ENCODE measurements at regions not wholly inside any gene's neighbourhood (a gene's known extent, or its start where the extent isn't known, plus 50 kb on each side); places are given as distances from the start of the nearest gene placed in this dataset.

DNA sequence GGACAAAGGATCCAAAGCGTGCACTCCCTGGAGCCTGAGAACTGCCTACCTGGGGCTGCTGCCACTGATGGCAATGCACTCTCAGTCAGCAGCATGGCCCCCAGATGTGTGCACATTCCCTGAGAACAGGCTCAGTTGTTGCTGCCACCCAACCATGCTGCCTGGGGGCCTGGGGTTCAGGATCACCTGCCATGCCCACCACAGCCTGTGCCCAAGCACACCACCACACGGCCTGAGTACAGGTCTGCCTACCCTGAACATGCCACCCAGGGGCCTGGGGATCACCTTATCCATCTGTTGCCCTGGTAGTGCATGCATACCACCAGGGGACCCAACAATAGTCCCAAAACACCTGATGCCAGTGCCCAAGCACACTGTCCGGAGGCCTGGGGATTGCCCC, 1174.5 kb downstream of the SORCS1 start:
- FAIRE-seq = no peak
- 10% methylated on average over 2 of the region's 3 CpGs for WGBS (ENCODE audit: missing lambda C conversion rate)
- CTCF ChIA-PET = no interaction called here
- TF ChIP-seq CBX2 (IDR thresholded peaks at IDR 0.05; ENCODE audit: borderline replicate concordance, low read depth) (no peak), FOSL2 (IDR thresholded peaks at IDR 0.05) (no peak), FOSL2 (CRISPR knock-in tag; IDR thresholded peaks at IDR 0.05) (no peak), PHF8 (IDR thresholded peaks at IDR 0.05; ENCODE audit: borderline replicate concordance, low read depth) (no peak), KDM1A (IDR thresholded peaks at IDR 0.05; ENCODE audit: low read depth) (no peak), POLR2AphosphoS2 (conservative IDR thresholded peaks at IDR 0.05; ENCODE audit: low read length) (no peak), MYC (IDR thresholded peaks at IDR 0.05; ENCODE audit: borderline replicate concordance, low read length) (no peak), JUN (IDR thresholded peaks at IDR 0.05) (no peak), FOXS1 (CRISPR knock-in tag; IDR thresholded peaks at IDR 0.05) (no peak)
- H3K4me3 ChIP-seq = no peak overlapping the region
- H3K27ac ChIP-seq = no peak overlapping the region
- no peak for DNase-seq (ENCODE audit: low read depth in 1 of 2, low spot score in 1 of 2)
- H3K4me2 ChIP-seq = no peak overlapping the region
- H3K9me3 ChIP-seq = no peaks in the 10 kb centered on the region
- H3K4me1 ChIP-seq = no peaks in the 10 kb centered on the region
- POLR2A ChIA-PET = no interaction called here
- no peak for ATAC-seq

- POLR2A ChIA-PET = no interaction called here
- ATAC-seq (no peak), DNase-seq (ENCODE audit: low read depth in 1 of 2, low spot score in 1 of 2) (no peak), FAIRE-seq (no peak)
- H3K9me3 ChIP-seq = no peaks in the 10 kb centered on the region
- CTCF ChIA-PET = no interaction called here
- H3K4me1 ChIP-seq = no peaks in the 10 kb centered on the region
- WGBS (ENCODE audit: missing lambda C conversion rate) = 0% methylated on average over 1 of the region's 1 CpG
- no peak overlapping the region for H3K27ac ChIP-seq
- no peak overlapping the region for H3K4me2 ChIP-seq
- no peak for TF ChIP-seq TP53 (CRISPR knock-in tag; IDR thresholded peaks at IDR 0.05)
- no peak for TF ChIP-seq CTCF (IDR thresholded peaks at IDR 0.05)
- no peak for TF ChIP-seq NFE2L2 (conservative IDR thresholded peaks at IDR 0.05; ENCODE audit: low read length)
- no peak for TF ChIP-seq RAD21 (conservative IDR thresholded peaks at IDR 0.05 in 1 of 2, IDR thresholded peaks at IDR 0.05 in 1 of 2)
- TF ChIP-seq HDAC2 (IDR thresholded peaks at IDR 0.05) = no peak
- no peak for TF ChIP-seq ATOH8 (CRISPR knock-in tag; IDR thresholded peaks at IDR 0.05; ENCODE audit: low read depth)
- TF ChIP-seq BHLHE40 (IDR thresholded peaks at IDR 0.05; ENCODE audit: low read depth, low read length) = no peak
- TF ChIP-seq KDM5A (IDR thresholded peaks at IDR 0.05) = no peak
- TF ChIP-seq GATA3 (IDR thresholded peaks at IDR 0.05; ENCODE audit: borderline replicate concordance) = no peak
- no peak for TF ChIP-seq CBX2 (IDR thresholded peaks at IDR 0.05; ENCODE audit: borderline replicate concordance, low read depth)
- TF ChIP-seq, protein P1, sequence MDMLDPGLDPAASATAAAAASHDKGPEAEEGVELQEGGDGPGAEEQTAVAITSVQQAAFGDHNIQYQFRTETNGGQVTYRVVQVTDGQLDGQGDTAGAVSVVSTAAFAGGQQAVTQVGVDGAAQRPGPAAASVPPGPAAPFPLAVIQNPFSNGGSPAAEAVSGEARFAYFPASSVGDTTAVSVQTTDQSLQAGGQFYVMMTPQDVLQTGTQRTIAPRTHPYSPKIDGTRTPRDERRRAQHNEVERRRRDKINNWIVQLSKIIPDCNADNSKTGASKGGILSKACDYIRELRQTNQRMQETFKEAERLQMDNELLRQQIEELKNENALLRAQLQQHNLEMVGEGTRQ (IDR thresholded peaks at IDR 0.05) = no peak
- TF ChIP-seq, protein P2, sequence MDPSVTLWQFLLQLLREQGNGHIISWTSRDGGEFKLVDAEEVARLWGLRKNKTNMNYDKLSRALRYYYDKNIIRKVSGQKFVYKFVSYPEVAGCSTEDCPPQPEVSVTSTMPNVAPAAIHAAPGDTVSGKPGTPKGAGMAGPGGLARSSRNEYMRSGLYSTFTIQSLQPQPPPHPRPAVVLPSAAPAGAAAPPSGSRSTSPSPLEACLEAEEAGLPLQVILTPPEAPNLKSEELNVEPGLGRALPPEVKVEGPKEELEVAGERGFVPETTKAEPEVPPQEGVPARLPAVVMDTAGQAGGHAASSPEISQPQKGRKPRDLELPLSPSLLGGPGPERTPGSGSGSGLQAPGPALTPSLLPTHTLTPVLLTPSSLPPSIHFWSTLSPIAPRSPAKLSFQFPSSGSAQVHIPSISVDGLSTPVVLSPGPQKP (IDR thresholded peaks at IDR 0.05; ENCODE audit: low read depth, low read length) = no peak
- no peak for TF ChIP-seq MAZ (IDR thresholded peaks at IDR 0.05; ENCODE audit: borderline replicate concordance, low read depth, low read length)
- TF ChIP-seq HOXB5 (CRISPR knock-in tag; IDR thresholded peaks at IDR 0.05) = no peak
- no peak for TF ChIP-seq FOXS1 (CRISPR knock-in tag; IDR thresholded peaks at IDR 0.05)
- TF ChIP-seq RFX5 (IDR thresholded peaks at IDR 0.05) = no peak
- TF ChIP-seq CEBPB (IDR thresholded peaks at IDR 0.05) = no peak
- TF ChIP-seq MYC (IDR thresholded peaks at IDR 0.05; ENCODE audit: borderline replicate concordance, low read length) = no peak
- no peak overlapping the region for H3K4me3 ChIP-seq
Measured at GRCh38 chr10:105988848-105989247, 1175.7 kb downstream of the SORCS1 start.
